ENCODE measurements at regions not wholly inside any gene's neighbourhood (a gene's known extent, or its start where the extent isn't known, plus 50 kb on each side); places are given as distances from the start of the nearest gene placed in this dataset.
"Not testable (repeated sequence)": the region's sequence is repeated elsewhere in the genome, so short reads cannot be mapped to it uniquely, and the experiment has no call there.

DNA sequence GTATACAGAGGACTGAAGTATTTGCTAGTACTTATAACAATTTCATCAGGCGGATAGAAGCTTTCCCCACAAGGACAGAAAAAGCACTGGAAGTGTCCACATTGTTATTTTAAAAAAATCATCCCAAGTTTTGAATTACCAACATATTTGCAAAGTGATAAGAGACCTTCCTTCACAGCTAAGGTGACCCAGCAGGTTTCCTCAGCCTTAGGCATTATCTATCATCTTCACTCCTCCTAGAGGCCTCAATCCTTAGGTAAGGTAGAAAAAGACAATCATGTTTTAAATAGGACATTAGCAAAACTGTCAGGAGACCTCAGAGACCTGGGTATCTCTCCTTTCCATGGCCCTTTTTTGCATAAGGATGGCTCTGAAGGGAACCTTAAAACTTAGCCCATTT, 72.5 kb upstream of the CHD6 start:
- H3K4me1 ChIP-seq (ENCODE audit: control insufficient read depth, extremely low read depth, insufficient read depth, low read length): peaks cover 7% of the 10 kb centered on the region
- H3K27me3 ChIP-seq (ENCODE audit: control insufficient read depth, extremely low read depth, insufficient read depth, low read length): no peaks in the 10 kb centered on the region
- TF ChIP-seq, protein P1, sequence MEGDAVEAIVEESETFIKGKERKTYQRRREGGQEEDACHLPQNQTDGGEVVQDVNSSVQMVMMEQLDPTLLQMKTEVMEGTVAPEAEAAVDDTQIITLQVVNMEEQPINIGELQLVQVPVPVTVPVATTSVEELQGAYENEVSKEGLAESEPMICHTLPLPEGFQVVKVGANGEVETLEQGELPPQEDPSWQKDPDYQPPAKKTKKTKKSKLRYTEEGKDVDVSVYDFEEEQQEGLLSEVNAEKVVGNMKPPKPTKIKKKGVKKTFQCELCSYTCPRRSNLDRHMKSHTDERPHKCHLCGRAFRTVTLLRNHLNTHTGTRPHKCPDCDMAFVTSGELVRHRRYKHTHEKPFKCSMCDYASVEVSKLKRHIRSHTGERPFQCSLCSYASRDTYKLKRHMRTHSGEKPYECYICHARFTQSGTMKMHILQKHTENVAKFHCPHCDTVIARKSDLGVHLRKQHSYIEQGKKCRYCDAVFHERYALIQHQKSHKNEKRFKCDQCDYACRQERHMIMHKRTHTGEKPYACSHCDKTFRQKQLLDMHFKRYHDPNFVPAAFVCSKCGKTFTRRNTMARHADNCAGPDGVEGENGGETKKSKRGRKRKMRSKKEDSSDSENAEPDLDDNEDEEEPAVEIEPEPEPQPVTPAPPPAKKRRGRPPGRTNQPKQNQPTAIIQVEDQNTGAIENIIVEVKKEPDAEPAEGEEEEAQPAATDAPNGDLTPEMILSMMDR (optimal IDR thresholded peaks at IDR 0.05 in 1 of 3, IDR thresholded peaks at IDR 0.05 in 1 of 3, conservative IDR thresholded peaks at IDR 0.05 in 1 of 3; ENCODE audit: extremely low read depth in 1 of 3, insufficient read depth in 2 of 3, low read length in 3 of 3): no peak
- no peak for TF ChIP-seq EZH2 (IDR thresholded peaks at IDR 0.05; ENCODE audit: low read length)
- H3K4me3 ChIP-seq (ENCODE audit: control insufficient read depth in 2 of 3, extremely low read depth in 1 of 3, insufficient read depth in 2 of 3, low read depth in 1 of 3, low read length in 3 of 3): no peak overlapping the region
- H3K4me2 ChIP-seq (ENCODE audit: control insufficient read depth, extremely low read depth, insufficient read depth, low read depth, low read length): no peak overlapping the region
- H3K27ac ChIP-seq (ENCODE audit: control insufficient read depth, insufficient read depth, low read length): no peak overlapping the region
- no peak overlapping the region for H2AFZ ChIP-seq (ENCODE audit: control insufficient read depth, low read length)
- no peaks in the 10 kb centered on the region for H4K20me1 ChIP-seq (ENCODE audit: control insufficient read depth, extremely low read depth, insufficient read depth, low read length)
- FAIRE-seq: no peak
- no peak for DNase-seq (ENCODE audit: low read depth, low spot score)
- dilution Hi-C loops (cut with MboI; ENCODE audit: extremely low pct_ligation_motif_present, low sequenced_read_pairs): no loop called here
- H3K9ac ChIP-seq (ENCODE audit: control insufficient read depth, extremely low read depth, insufficient read depth, low read length): no peak overlapping the region
- H3K9me1 ChIP-seq (ENCODE audit: control insufficient read depth, extremely low read depth, insufficient read depth, low read length): no peaks in the 10 kb centered on the region
- no peaks in the 10 kb centered on the region for H3K79me2 ChIP-seq (ENCODE audit: control insufficient read depth, insufficient read depth, low read length)
- H3K36me3 ChIP-seq (ENCODE audit: control insufficient read depth in 2 of 2, extremely low read depth in 1 of 2, insufficient read depth in 2 of 2, low read length in 2 of 2): no peaks in the 10 kb centered on the region
- H3K9me3 ChIP-seq (ENCODE audit: control insufficient read depth, low read depth, low read length): no peaks in the 10 kb centered on the region

DNA sequence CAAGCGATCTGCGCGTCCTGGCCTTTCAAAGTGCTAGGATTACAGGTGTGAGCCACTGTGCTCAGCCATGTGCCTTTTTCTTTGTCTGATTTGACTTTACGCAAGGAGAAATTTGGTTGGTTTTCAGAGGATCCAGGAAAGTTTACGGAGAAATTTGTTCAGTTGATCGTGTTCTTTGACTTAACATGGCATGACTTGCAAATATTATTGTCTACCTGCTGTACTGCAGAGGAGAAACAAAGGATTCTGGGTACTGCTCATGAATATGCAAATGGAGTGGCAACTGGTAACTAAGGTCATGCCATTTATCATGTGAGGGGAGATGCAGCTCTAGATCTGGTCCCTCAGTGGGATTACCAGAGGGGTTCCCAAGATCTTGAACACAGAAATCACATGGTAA, 68.8 kb upstream of the CHD6 start:
- H3K9me3 ChIP-seq (ENCODE audit: control insufficient read depth, low read depth, low read length): no peaks in the 10 kb centered on the region
- no peaks in the 10 kb centered on the region for H3K79me2 ChIP-seq (ENCODE audit: control insufficient read depth, insufficient read depth, low read length)
- H3K9me1 ChIP-seq (ENCODE audit: control insufficient read depth, extremely low read depth, insufficient read depth, low read length): no peaks in the 10 kb centered on the region
- no peaks in the 10 kb centered on the region for H3K4me1 ChIP-seq (ENCODE audit: control insufficient read depth, extremely low read depth, insufficient read depth, low read length)
- no peaks in the 10 kb centered on the region for H3K36me3 ChIP-seq (ENCODE audit: control insufficient read depth in 2 of 2, extremely low read depth in 1 of 2, insufficient read depth in 2 of 2, low read length in 2 of 2)
- H3K4me2 ChIP-seq (ENCODE audit: control insufficient read depth, extremely low read depth, insufficient read depth, low read depth, low read length): no peak overlapping the region
- H3K9ac ChIP-seq (ENCODE audit: control insufficient read depth, extremely low read depth, insufficient read depth, low read length): no peak overlapping the region
- H3K4me3 ChIP-seq (ENCODE audit: control insufficient read depth in 2 of 3, extremely low read depth in 1 of 3, insufficient read depth in 2 of 3, low read depth in 1 of 3, low read length in 3 of 3): no peak overlapping the region
- H4K20me1 ChIP-seq (ENCODE audit: control insufficient read depth, extremely low read depth, insufficient read depth, low read length): no peaks in the 10 kb centered on the region
- FAIRE-seq (no peak), DNase-seq (ENCODE audit: low read depth, low spot score) (no peak)
- H3K27me3 ChIP-seq (ENCODE audit: control insufficient read depth, extremely low read depth, insufficient read depth, low read length): no peaks in the 10 kb centered on the region
- dilution Hi-C loops (cut with MboI; ENCODE audit: extremely low pct_ligation_motif_present, low sequenced_read_pairs): no loop called here
- H2AFZ ChIP-seq (ENCODE audit: control insufficient read depth, low read length): no peak overlapping the region
- TF ChIP-seq, protein P1 (optimal IDR thresholded peaks at IDR 0.05 in 1 of 3, IDR thresholded peaks at IDR 0.05 in 1 of 3, conservative IDR thresholded peaks at IDR 0.05 in 1 of 3; ENCODE audit: extremely low read depth in 1 of 3, insufficient read depth in 2 of 3, low read length in 3 of 3): no peak
- TF ChIP-seq EZH2 (IDR thresholded peaks at IDR 0.05; ENCODE audit: low read length): no peak
- no peak overlapping the region for H3K27ac ChIP-seq (ENCODE audit: control insufficient read depth, insufficient read depth, low read length)

DNA sequence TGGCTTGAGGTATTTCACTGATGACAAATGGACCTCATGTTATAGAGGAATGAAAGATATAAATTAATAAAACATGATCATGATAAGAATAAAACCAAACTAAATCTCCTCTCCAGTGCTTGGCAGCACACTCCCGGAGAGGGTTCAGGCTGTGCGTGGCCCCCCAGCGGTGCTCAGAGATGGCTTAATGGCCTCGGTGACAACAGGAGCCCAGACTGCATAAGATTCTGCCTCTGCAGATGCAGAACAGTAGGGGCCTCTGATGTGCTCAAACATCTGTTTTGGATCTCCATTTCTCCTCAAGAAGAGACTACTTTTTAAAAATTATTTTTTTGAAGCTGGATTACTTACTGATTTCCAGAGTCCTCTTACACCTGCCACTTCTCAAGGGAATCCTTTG, 67.0 kb upstream of the CHD6 start:
- H4K20me1 ChIP-seq (ENCODE audit: control insufficient read depth, extremely low read depth, insufficient read depth, low read length); H3K4me1 ChIP-seq (ENCODE audit: control insufficient read depth, extremely low read depth, insufficient read depth, low read length); H3K27me3 ChIP-seq (ENCODE audit: control insufficient read depth, extremely low read depth, insufficient read depth, low read length); FAIRE-seq; H2AFZ ChIP-seq (ENCODE audit: control insufficient read depth, low read length); H3K36me3 ChIP-seq (ENCODE audit: control insufficient read depth in 2 of 2, extremely low read depth in 1 of 2, insufficient read depth in 2 of 2, low read length in 2 of 2); H3K27ac ChIP-seq (ENCODE audit: control insufficient read depth, insufficient read depth, low read length); dilution Hi-C loops (cut with MboI; ENCODE audit: extremely low pct_ligation_motif_present, low sequenced_read_pairs); H3K79me2 ChIP-seq (ENCODE audit: control insufficient read depth, insufficient read depth, low read length); DNase-seq (ENCODE audit: low read depth, low spot score); H3K4me2 ChIP-seq (ENCODE audit: control insufficient read depth, extremely low read depth, insufficient read depth, low read depth, low read length); H3K9ac ChIP-seq (ENCODE audit: control insufficient read depth, extremely low read depth, insufficient read depth, low read length); H3K4me3 ChIP-seq (ENCODE audit: control insufficient read depth in 2 of 3, extremely low read depth in 1 of 3, insufficient read depth in 2 of 3, low read depth in 1 of 3, low read length in 3 of 3); H3K9me1 ChIP-seq (ENCODE audit: control insufficient read depth, extremely low read depth, insufficient read depth, low read length); H3K9me3 ChIP-seq (ENCODE audit: control insufficient read depth, low read depth, low read length): not testable (repeated sequence)
